Sigmoid colon (tissue), 6 donors: ENCODE measurements at regions not wholly inside any gene's neighbourhood (a gene's known extent, or its start where the extent isn't known, plus 50 kb on each side); places are given as distances from the start of the nearest gene placed in this dataset.

Experiments used
- DNase-seq: peaks from one replicate; pipeline ENCODE4 v3.0.0-alpha.2; 2019
- H3K27ac ChIP-seq, 4 donors: fragments of 200-600 bp; sonication (generic); one replicate each; pipeline ENCODE4 v1.5.1; 2016 to 2019; ENCODE audit warnings: mild to moderate bottlenecking in 1 of 4
- H3K27me3 ChIP-seq, 3 donors: fragments of 200-600 bp; sonication (generic); one replicate each; pipeline ENCODE4 v1.5.1; 2019; ENCODE audit warnings: mild to moderate bottlenecking in 1 of 3
- H3K36me3 ChIP-seq, 4 donors: fragments of 200-600 bp; sonication (generic); one replicate each; pipeline ENCODE4 v1.5.1; 2016 to 2019
- H3K4me1 ChIP-seq, 4 donors: fragments of 200-600 bp; sonication (generic); one replicate each; pipeline ENCODE4 v1.5.1; 2017 to 2019
- H3K4me3 ChIP-seq, 4 donors: fragments of 200-600 bp; sonication (generic); one replicate each; pipeline ENCODE4 v1.5.1; 2017 to 2019; ENCODE audit warnings: mild to moderate bottlenecking in 2 of 4, moderate library complexity in 1 of 4
- H3K9me3 ChIP-seq, 4 donors: fragments of 200-600 bp in 3 of 4; sonication (generic) in 3 of 4; one replicate each; pipeline versions ENCODE4 v1.5.1 to v1.6.1; 2013 to 2019
- CTCF ChIP-seq, 4 experiments: fragments of 450-650 bp in 3 of 4; fragments of 200-600 bp in 1 of 4; IDR thresholded peaks; one replicate each; pipeline ENCODE4 v1.5.1; 2016 to 2019; ENCODE audit warnings: antibody characterized with exemption in 4 of 4, mild to moderate bottlenecking in 3 of 4, moderate library complexity in 2 of 4
- EP300 ChIP-seq, 4 donors: sonication (generic); formaldehyde crosslinking; IDR thresholded peaks; one replicate each; pipeline ENCODE4 v1.6.1; 2017; ENCODE audit warnings: antibody characterized with exemption in 4 of 4
- POLR2A ChIP-seq, 2 donors: fragments of 450-650 bp; IDR thresholded peaks; one replicate each; pipeline ENCODE4 v1.6.1; 2016; ENCODE audit warnings: antibody characterized with exemption in 2 of 2, mild to moderate bottlenecking in 2 of 2, moderate library complexity in 2 of 2
- POLR2AphosphoS5 ChIP-seq, 4 donors: sonication (generic); formaldehyde crosslinking; IDR thresholded peaks; one replicate each; pipeline ENCODE4 v1.6.1; 2017; ENCODE audit warnings: antibody characterized with exemption in 4 of 4
- whole genome bisulfite sequencing, 2 donors: extraction: QIAGEN DNeasy Blood & Tissue Kit; methylation state at CpG; one replicate each; pipeline ENCODE4 v1.1.7; 2013; 5-methylcytosine and 5-hydroxymethylcytosine counted together
- intact Hi-C: fragments of 100-400 bp; cut with DNase I; formaldehyde crosslinking; loops from one replicate; pipeline ENCODE4 v1.15.1; 2023
- donor health status: healthy with polysubstance abuse.
- donor health status: healthy.

DNA sequence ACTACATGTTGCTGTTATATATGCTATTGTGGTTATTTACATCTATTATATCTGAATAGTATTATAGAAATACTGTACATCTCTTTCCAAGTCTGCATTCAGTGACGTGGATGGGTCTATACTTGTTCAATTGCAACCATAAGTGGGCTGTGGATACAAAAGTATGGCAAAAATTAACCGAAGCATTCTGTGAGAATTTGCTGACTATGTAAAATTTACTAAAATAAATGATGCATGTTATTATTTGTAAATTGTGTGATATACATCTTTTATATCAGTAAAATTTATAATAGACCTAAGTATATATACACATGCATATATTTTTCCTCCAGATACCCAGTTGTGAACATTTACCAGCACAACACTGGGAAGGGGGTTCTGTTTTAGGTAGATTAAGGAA is 215.1 kb downstream of the NECTIN3 start:
- 86 to 89% methylated on average over 2 of the region's 2 CpGs for WGBS, 2 donors
- intact Hi-C loops, result no loop called here
- H3K4me3 ChIP-seq, result no peak overlapping the region
- no peaks in the 10 kb centered on the region for H3K9me3 ChIP-seq
- H3K27ac ChIP-seq, result no peak overlapping the region
- TF ChIP-seq POLR2A (IDR thresholded peaks at IDR 0.05), result no peak
- TF ChIP-seq CTCF (IDR thresholded peaks at IDR 0.05), result no peak
- TF ChIP-seq POLR2AphosphoS5 (IDR thresholded peaks at IDR 0.05), result no peak
- no peak for TF ChIP-seq EP300 (IDR thresholded peaks at IDR 0.05)
- DNase-seq, result no peak
- no peaks in the 10 kb centered on the region for H3K4me1 ChIP-seq
- H3K27me3 ChIP-seq, result no peaks in the 10 kb centered on the region
- H3K36me3 ChIP-seq, result no peaks in the 10 kb centered on the region

DNA sequence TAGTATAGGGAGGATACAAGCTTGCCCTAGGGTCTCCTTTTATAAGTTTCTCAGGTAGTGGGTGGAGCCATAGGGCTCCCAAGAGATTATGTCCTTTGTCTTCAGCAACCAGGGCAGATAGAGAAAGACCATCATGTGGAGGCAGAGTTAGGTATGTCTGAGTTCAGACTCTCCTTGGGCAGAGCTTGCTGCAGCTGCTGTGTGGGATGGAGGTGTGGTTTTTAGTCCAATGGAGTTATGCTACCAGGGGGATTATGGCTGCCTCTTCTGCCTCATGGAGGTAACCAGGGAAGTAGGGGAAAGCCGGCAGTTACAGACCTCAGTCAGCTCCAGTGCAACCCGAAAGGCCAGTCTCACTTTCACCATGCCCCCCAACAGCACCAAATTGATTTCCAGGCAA is 220.5 kb downstream of the NECTIN3 start:
- no peak overlapping the region for H3K27ac ChIP-seq
- no peaks in the 10 kb centered on the region for H3K4me1 ChIP-seq
- no peaks in the 10 kb centered on the region for H3K36me3 ChIP-seq
- no peak overlapping the region for H3K4me3 ChIP-seq
- 91 to 100% methylated on average over 2 of the region's 2 CpGs for WGBS, 2 donors
- TF ChIP-seq EP300 (IDR thresholded peaks at IDR 0.05), result no peak
- TF ChIP-seq POLR2A (IDR thresholded peaks at IDR 0.05), result no peak
- no peak for TF ChIP-seq POLR2AphosphoS5 (IDR thresholded peaks at IDR 0.05)
- no peak for TF ChIP-seq CTCF (IDR thresholded peaks at IDR 0.05)
- H3K27me3 ChIP-seq, result no peaks in the 10 kb centered on the region
- intact Hi-C loops, result no loop called here
- DNase-seq, result no peak
- peaks cover 0 to 2% (median 0%) of the 10 kb centered on the region in 4 donors for H3K9me3 ChIP-seq

GRCh38 chr3:111299192-111299615 is 227.6 kb downstream of the NECTIN3 start:
- Histone ChIP-seq H3K4me3 (no peak overlapping the region), H3K36me3 (no peaks in the 10 kb centered on the region), H3K27ac (no peak overlapping the region), H3K9me3 (peaks cover 0 to under 1% (median 0%) of the 10 kb centered on the region in 4 donors), H3K27me3 (no peaks in the 10 kb centered on the region), H3K4me1 (no peaks in the 10 kb centered on the region)
- intact Hi-C loops, result no loop called here
- no peak for DNase-seq
- TF ChIP-seq POLR2AphosphoS5 (IDR thresholded peaks at IDR 0.05), result no peak
- no peak for TF ChIP-seq CTCF (IDR thresholded peaks at IDR 0.05)
- TF ChIP-seq POLR2A (IDR thresholded peaks at IDR 0.05), result no peak
- no peak for TF ChIP-seq EP300 (IDR thresholded peaks at IDR 0.05)
- WGBS, 2 donors, result 85% methylated on average over 1 of the region's 1 CpG

GRCh38 chr3:111301238-111301798 is 229.7 kb downstream of the NECTIN3 start:
- Histone ChIP-seq H3K27ac (no peak overlapping the region), H3K4me3 (no peak overlapping the region), H3K9me3 (no peaks in the 10 kb centered on the region), H3K27me3 (no peaks in the 10 kb centered on the region), H3K4me1 (no peaks in the 10 kb centered on the region), H3K36me3 (no peaks in the 10 kb centered on the region)
- TF ChIP-seq POLR2A (IDR thresholded peaks at IDR 0.05) (no peak), POLR2AphosphoS5 (IDR thresholded peaks at IDR 0.05) (no peak), EP300 (IDR thresholded peaks at IDR 0.05) (no peak), CTCF (IDR thresholded peaks at IDR 0.05) (no peak)
- intact Hi-C loops, result no loop called here
- no peak for DNase-seq

GRCh38 chr3:111302063-111302462 is 230.4 kb downstream of the NECTIN3 start:
- TF ChIP-seq POLR2AphosphoS5 (IDR thresholded peaks at IDR 0.05), result no peak
- no peak for TF ChIP-seq EP300 (IDR thresholded peaks at IDR 0.05)
- no peak for TF ChIP-seq CTCF (IDR thresholded peaks at IDR 0.05)
- TF ChIP-seq POLR2A (IDR thresholded peaks at IDR 0.05), result no peak
- no peaks in the 10 kb centered on the region for H3K9me3 ChIP-seq
- no peaks in the 10 kb centered on the region for H3K4me1 ChIP-seq
- no peaks in the 10 kb centered on the region for H3K27me3 ChIP-seq
- intact Hi-C loops, result no loop called here
- H3K4me3 ChIP-seq, result no peak overlapping the region
- WGBS, 2 donors, result 93 to 94% methylated on average over 1 of the region's 1 CpG
- no peaks in the 10 kb centered on the region for H3K36me3 ChIP-seq
- DNase-seq, result no peak
- H3K27ac ChIP-seq, result no peak overlapping the region
